SK-N-SH treated with all-trans-retinoic acid at 6 μM for 48 hours (cell line): ENCODE measurements at regions not wholly inside any gene's neighbourhood (a gene's known extent, or its start where the extent isn't known, plus 50 kb on each side); places are given as distances from the start of the nearest gene placed in this dataset.

Source experiments
- ATAC-seq: fragments of 200-7000 bp; cut with Tn5 transposase; 3 replicates; pipeline ENCODE4 v1.9.1; 2020; ENCODE audit warnings: mild to moderate bottlenecking, moderate library complexity
- BACH2 ChIP-seq: fragments of 250-450 bp; sonication (Bioruptor Pico); IDR thresholded peaks from 2 replicates; pipeline ENCODE4 v1.9.0; 2021; ENCODE audit warnings: mild to moderate bottlenecking, borderline replicate concordance
- CSDC2 ChIP-seq: fragments of 250-450 bp; sonication (Bioruptor Pico); IDR thresholded peaks from 2 replicates; pipeline ENCODE4 v1.5.0; 2020; ENCODE audit warnings: mild to moderate bottlenecking, moderate library complexity
- CSRNP3 ChIP-seq: fragments of 250-450 bp; sonication (Bioruptor Pico); IDR thresholded peaks from 2 replicates; pipeline ENCODE4 v1.5.1; 2021; ENCODE audit warnings: mild to moderate bottlenecking, moderate library complexity
- ESRRG ChIP-seq: fragments of 250-450 bp; sonication (Bioruptor Pico); IDR thresholded peaks from 2 replicates; pipeline ENCODE4 v1.6.1; 2021; ENCODE audit warnings: mild to moderate bottlenecking
- GLIS3 ChIP-seq: fragments of 250-450 bp; sonication (Bioruptor Pico); IDR thresholded peaks from 2 replicates; pipeline ENCODE4 v1.5.0; 2020; ENCODE audit warnings: mild to moderate bottlenecking, moderate library complexity
- ISL1 ChIP-seq: fragments of 250-450 bp; sonication (Bioruptor Pico); IDR thresholded peaks from 2 replicates; pipeline ENCODE4 v2.1.2; 2022; ENCODE audit warnings: mild to moderate bottlenecking, moderate library complexity
- OSR1 ChIP-seq: fragments of 250-450 bp; sonication (Bioruptor Pico); IDR thresholded peaks from 2 replicates; pipeline ENCODE4 v1.8.0; 2022; ENCODE audit warnings: moderate library complexity, mild to moderate bottlenecking, inconsistent platforms
- PATZ1 ChIP-seq: fragments of 250-450 bp; sonication (Bioruptor Pico); IDR thresholded peaks from 2 replicates; pipeline ENCODE4 v1.8.0; 2020; ENCODE audit warnings: mild to moderate bottlenecking, moderate library complexity, borderline replicate concordance
- PPARA ChIP-seq: fragments of 250-450 bp; sonication (Bioruptor Pico); IDR thresholded peaks from 2 replicates; pipeline ENCODE4 v1.5.0; 2020; ENCODE audit warnings: mild to moderate bottlenecking, borderline replicate concordance
- RARB ChIP-seq: fragments of 250-450 bp; sonication (Bioruptor Pico); IDR thresholded peaks from 2 replicates; pipeline ENCODE4 v1.8.0; 2021; ENCODE audit warnings: mild to moderate bottlenecking, moderate library complexity
- SNAI2 ChIP-seq: fragments of 250-450 bp; sonication (Bioruptor Pico); IDR thresholded peaks from 2 replicates; pipeline ENCODE4 v1.5.0; 2020; ENCODE audit warnings: mild to moderate bottlenecking, moderate library complexity
- TCF4 ChIP-seq: fragments of 250-450 bp; sonication (Bioruptor Pico); IDR thresholded peaks from 2 replicates; pipeline ENCODE4 v1.8.0; 2021; ENCODE audit warnings: mild to moderate bottlenecking, moderate library complexity, borderline replicate concordance
- ZC3H10 ChIP-seq: fragments of 250-450 bp; sonication (Bioruptor Pico); IDR thresholded peaks from 2 replicates; pipeline ENCODE4 v1.5.1; 2021; ENCODE audit warnings: mild to moderate bottlenecking, moderate library complexity
- ZFP3 ChIP-seq: fragments of 250-450 bp; sonication (Bioruptor Pico); IDR thresholded peaks from 2 replicates; pipeline ENCODE4 v1.5.0; 2020; ENCODE audit warnings: mild to moderate bottlenecking, moderate library complexity
- ZFP30 ChIP-seq: fragments of 450-650 bp; formaldehyde crosslinking; IDR thresholded peaks from 2 replicates; pipeline ENCODE4 v1.5.0; 2022; ENCODE audit warnings: mild to moderate bottlenecking, moderate library complexity
- ZNF565 ChIP-seq: fragments of 450-650 bp; formaldehyde crosslinking; conservative IDR thresholded peaks from 2 replicates; pipeline ENCODE4 v1.5.0; 2020; ENCODE audit warnings: low read depth, mild to moderate bottlenecking, moderate library complexity
- ZNF70 ChIP-seq: fragments of 450-650 bp; formaldehyde crosslinking; IDR thresholded peaks from 2 replicates; pipeline ENCODE4 v1.5.0; 2020; ENCODE audit warnings: mild to moderate bottlenecking, moderate library complexity
- ZNF8 ChIP-seq: fragments of 450-650 bp; formaldehyde crosslinking; IDR thresholded peaks from 2 replicates; pipeline ENCODE4 v1.5.0; 2020; ENCODE audit warnings: mild to moderate bottlenecking, moderate library complexity
- TF ChIP-seq, protein P1 (sequence below): fragments of 250-450 bp; sonication (Bioruptor Pico); IDR thresholded peaks from 2 replicates; pipeline ENCODE4 v1.5.1; 2020; ENCODE audit warnings: low read depth, mild to moderate bottlenecking, moderate library complexity
- TF ChIP-seq, protein P2 (sequence below): fragments of 250-450 bp; sonication (Bioruptor Pico); IDR thresholded peaks from 2 replicates; pipeline ENCODE4 v1.5.0; 2020; ENCODE audit warnings: mild to moderate bottlenecking, moderate library complexity
- TF ChIP-seq, protein P3 (sequence below): fragments of 250-450 bp; sonication (Bioruptor Pico); IDR thresholded peaks from 2 replicates; pipeline ENCODE4 v1.8.0; 2021; ENCODE audit warnings: low read depth, mild to moderate bottlenecking, moderate library complexity, borderline replicate concordance

- no peak for ATAC-seq
- TF ChIP-seq SNAI2 (CRISPR knock-in tag), result no peak
- TF ChIP-seq PPARA, result no peak
- no peak for TF ChIP-seq ZNF70
- TF ChIP-seq, protein P1, sequence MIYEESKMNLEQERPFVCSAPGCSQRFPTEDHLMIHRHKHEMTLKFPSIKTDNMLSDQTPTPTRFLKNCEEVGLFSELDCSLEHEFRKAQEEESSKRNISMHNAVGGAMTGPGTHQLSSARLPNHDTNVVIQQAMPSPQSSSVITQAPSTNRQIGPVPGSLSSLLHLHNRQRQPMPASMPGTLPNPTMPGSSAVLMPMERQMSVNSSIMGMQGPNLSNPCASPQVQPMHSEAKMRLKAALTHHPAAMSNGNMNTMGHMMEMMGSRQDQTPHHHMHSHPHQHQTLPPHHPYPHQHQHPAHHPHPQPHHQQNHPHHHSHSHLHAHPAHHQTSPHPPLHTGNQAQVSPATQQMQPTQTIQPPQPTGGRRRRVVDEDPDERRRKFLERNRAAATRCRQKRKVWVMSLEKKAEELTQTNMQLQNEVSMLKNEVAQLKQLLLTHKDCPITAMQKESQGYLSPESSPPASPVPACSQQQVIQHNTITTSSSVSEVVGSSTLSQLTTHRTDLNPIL (CRISPR knock-in tag), result no peak
- TF ChIP-seq CSRNP3 (CRISPR knock-in tag), result no peak
- no peak for TF ChIP-seq ISL1 (CRISPR knock-in tag)
- TF ChIP-seq OSR1 (CRISPR knock-in tag), result no peak
- no peak for TF ChIP-seq ZC3H10 (CRISPR knock-in tag)
- TF ChIP-seq ZNF565 (CRISPR knock-in tag), result no peak
- TF ChIP-seq RARB (CRISPR knock-in tag), result no peak
- TF ChIP-seq ESRRG (CRISPR knock-in tag), result no peak
- TF ChIP-seq GLIS3 (CRISPR knock-in tag), result no peak
- no peak for TF ChIP-seq ZFP3
- no peak for TF ChIP-seq BACH2 (CRISPR knock-in tag)
- no peak for TF ChIP-seq CSDC2
- TF ChIP-seq ZFP30 (CRISPR knock-in tag), result no peak
Measured at GRCh38 chr1:215393476-215393875, 173.6 kb upstream of the KCTD3 start.

DNA sequence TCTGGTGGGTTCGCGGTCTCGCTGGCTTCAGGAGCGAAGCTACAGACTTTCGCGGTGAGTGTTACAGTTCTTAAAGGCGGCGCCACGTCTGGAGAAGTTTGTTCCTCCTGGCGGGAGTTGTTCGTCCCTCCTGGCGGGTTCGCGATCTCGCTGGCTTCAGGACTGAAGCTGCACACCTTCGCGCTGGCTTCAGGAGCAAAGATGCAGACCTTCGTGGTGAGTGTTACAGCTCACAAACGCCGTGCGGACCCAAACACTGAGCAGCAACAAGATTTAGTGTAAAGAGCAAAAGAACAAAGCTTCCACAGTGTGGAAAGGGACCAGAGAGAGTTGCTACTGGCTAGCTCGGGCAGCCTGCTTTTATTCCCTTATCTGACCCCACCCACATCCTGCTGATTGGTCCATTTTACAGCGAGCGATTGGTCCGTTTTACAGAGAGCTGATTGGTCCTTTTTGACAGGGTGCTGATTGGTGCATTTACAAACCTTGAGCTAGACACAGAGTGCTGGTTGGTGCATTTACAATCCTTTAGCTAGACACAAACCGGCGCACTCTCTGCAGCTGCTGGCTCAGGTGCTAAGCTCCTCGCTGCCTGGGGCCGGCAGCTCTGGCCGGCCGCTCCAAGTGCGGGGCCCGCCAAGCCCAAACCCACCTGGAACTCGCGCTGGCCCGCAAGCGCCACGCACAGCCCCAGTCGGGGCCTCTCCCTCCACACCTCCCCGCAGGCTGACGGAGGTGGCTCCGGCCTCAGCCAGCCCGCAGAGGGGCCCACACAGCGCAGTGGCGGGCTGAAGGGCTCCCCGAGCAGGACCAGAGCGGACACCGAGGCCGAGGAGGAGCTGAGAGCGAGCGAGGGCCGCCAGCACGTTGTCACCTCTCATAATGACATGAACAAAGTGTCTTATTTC is 172.8 kb upstream of the KCTD3 start:
- no peak for TF ChIP-seq ZNF565 (CRISPR knock-in tag)
- ATAC-seq, result no peak

DNA sequence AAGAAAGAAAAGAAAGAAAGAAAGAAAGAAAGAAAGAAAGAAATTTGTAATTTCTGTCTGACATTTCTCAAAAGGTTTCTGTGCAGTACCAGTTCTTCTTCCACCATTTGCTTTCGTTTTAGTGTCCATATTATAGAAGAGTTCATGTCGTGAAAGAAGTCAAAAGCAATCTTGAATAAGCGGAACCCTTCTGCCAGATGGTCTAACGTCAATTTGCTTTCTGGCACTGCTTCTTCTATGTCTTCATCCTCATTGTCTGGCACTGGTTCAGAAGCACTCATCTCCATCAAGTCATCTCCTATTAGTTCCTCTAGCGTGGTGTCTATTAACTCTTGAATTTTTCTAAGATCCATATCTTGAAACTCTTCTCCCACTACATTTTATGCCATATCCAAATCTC is 170.0 kb upstream of the KCTD3 start:
- no peak for ATAC-seq
- TF ChIP-seq PATZ1 (CRISPR knock-in tag) (no peak), ZFP3 (no peak), ZNF565 (CRISPR knock-in tag) (no peak), ZC3H10 (CRISPR knock-in tag) (no peak), GLIS3 (CRISPR knock-in tag) (no peak), BACH2 (CRISPR knock-in tag) (no peak), ZNF8 (no peak), SNAI2 (CRISPR knock-in tag) (no peak), CSRNP3 (CRISPR knock-in tag) (no peak), ISL1 (CRISPR knock-in tag) (no peak), OSR1 (CRISPR knock-in tag) (no peak), TCF4 (CRISPR knock-in tag) (no peak)
- TF ChIP-seq, protein P2, sequence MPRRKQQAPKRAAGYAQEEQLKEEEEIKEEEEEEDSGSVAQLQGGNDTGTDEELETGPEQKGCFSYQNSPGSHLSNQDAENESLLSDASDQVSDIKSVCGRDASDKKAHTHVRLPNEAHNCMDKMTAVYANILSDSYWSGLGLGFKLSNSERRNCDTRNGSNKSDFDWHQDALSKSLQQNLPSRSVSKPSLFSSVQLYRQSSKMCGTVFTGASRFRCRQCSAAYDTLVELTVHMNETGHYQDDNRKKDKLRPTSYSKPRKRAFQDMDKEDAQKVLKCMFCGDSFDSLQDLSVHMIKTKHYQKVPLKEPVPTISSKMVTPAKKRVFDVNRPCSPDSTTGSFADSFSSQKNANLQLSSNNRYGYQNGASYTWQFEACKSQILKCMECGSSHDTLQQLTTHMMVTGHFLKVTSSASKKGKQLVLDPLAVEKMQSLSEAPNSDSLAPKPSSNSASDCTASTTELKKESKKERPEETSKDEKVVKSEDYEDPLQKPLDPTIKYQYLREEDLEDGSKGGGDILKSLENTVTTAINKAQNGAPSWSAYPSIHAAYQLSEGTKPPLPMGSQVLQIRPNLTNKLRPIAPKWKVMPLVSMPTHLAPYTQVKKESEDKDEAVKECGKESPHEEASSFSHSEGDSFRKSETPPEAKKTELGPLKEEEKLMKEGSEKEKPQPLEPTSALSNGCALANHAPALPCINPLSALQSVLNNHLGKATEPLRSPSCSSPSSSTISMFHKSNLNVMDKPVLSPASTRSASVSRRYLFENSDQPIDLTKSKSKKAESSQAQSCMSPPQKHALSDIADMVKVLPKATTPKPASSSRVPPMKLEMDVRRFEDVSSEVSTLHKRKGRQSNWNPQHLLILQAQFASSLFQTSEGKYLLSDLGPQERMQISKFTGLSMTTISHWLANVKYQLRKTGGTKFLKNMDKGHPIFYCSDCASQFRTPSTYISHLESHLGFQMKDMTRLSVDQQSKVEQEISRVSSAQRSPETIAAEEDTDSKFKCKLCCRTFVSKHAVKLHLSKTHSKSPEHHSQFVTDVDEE (CRISPR knock-in tag), result no peak
- TF ChIP-seq, protein P3, sequence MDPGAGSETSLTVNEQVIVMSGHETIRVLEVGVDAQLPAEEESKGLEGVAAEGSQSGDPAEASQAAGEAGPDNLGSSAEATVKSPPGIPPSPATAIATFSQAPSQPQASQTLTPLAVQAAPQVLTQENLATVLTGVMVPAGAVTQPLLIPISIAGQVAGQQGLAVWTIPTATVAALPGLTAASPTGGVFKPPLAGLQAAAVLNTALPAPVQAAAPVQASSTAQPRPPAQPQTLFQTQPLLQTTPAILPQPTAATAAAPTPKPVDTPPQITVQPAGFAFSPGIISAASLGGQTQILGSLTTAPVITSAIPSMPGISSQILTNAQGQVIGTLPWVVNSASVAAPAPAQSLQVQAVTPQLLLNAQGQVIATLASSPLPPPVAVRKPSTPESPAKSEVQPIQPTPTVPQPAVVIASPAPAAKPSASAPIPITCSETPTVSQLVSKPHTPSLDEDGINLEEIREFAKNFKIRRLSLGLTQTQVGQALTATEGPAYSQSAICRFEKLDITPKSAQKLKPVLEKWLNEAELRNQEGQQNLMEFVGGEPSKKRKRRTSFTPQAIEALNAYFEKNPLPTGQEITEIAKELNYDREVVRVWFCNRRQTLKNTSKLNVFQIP, result no peak
